HG02623 (cell line): ENCODE measurements at regions not wholly inside any gene's neighbourhood (a gene's known extent, or its start where the extent isn't known, plus 50 kb on each side); places are given as distances from the start of the nearest gene placed in this dataset.
"Not testable (repeated sequence)": the region's sequence is repeated elsewhere in the genome, so short reads cannot be mapped to it uniquely, and the experiment has no call there.

ENCODE experiments used
- ATAC-seq: cut with Tn5 transposase; IDR thresholded peaks from one replicate; pipeline ENCODE4 v1.9.1; 2021; ENCODE audit warnings: moderate library complexity; ENCODE audit not compliant: unreplicated experiment

- no peak for ATAC-seq
Observed at GRCh38 chr13:72657379-72657778, 70.0 kb downstream of the MZT1 start.

- ATAC-seq, result no peak
Observed at GRCh38 chr13:72656357-72656756, 71.1 kb downstream of the MZT1 start.

GRCh38 chr13:72653506-72653905 is 73.9 kb downstream of the MZT1 start:
- no peak for ATAC-seq

- ATAC-seq, result no peak
Observed at GRCh38 chr13:72652681-72653080, 74.7 kb downstream of the MZT1 start.

- no peak for ATAC-seq
Observed at GRCh38 chr13:72651144-72651543, 76.3 kb downstream of the MZT1 start.

GRCh38 chr13:72650051-72650700 is 77.3 kb downstream of the MZT1 start:
- no peak for ATAC-seq

GRCh38 chr13:72648513-72649065 is 78.8 kb downstream of the MZT1 start:
- ATAC-seq, result no peak

GRCh38 chr13:72647422-72647821 is 80.0 kb downstream of the MZT1 start:
- no peak for ATAC-seq

- ATAC-seq, result no peak
Observed at GRCh38 chr13:72645521-72645920, 81.9 kb downstream of the MZT1 start.

GRCh38 chr13:72643311-72643989 is 84.0 kb downstream of the MZT1 start:
- ATAC-seq, result peak; percentile 68

- no peak for ATAC-seq
Observed at GRCh38 chr13:72639377-72639776, 88.1 kb downstream of the MZT1 start.

- no peak for ATAC-seq
Observed at GRCh38 chr13:72638059-72638815, 89.2 kb downstream of the MZT1 start.

- no peak for ATAC-seq
Observed at GRCh38 chr13:72637561-72637960, 89.9 kb downstream of the MZT1 start.

GRCh38 chr13:72634859-72635258 is 92.6 kb downstream of the MZT1 start:
- no peak for ATAC-seq

GRCh38 chr13:72622546-72622945 is 104.9 kb downstream of the MZT1 start:
- no peak for ATAC-seq

GRCh38 chr13:72620874-72621273 is 106.6 kb downstream of the MZT1 start:
- ATAC-seq, result peak; percentile 50

- ATAC-seq, result no peak
Observed at GRCh38 chr13:72617951-72618350, 109.5 kb downstream of the MZT1 start.

GRCh38 chr13:72617186-72617585 is 110.2 kb downstream of the MZT1 start:
- no peak for ATAC-seq

GRCh38 chr13:72610251-72610891 is 117.1 kb downstream of the MZT1 start:
- not testable (repeated sequence) for ATAC-seq

- ATAC-seq, result no peak
Observed at GRCh38 chr13:72599178-72599743, 128.2 kb downstream of the MZT1 start.
